ENCODE measurements at regions not wholly inside any gene's neighbourhood (a gene's known extent, or its start where the extent isn't known, plus 50 kb on each side); places are given as distances from the start of the nearest gene placed in this dataset.

DNA sequence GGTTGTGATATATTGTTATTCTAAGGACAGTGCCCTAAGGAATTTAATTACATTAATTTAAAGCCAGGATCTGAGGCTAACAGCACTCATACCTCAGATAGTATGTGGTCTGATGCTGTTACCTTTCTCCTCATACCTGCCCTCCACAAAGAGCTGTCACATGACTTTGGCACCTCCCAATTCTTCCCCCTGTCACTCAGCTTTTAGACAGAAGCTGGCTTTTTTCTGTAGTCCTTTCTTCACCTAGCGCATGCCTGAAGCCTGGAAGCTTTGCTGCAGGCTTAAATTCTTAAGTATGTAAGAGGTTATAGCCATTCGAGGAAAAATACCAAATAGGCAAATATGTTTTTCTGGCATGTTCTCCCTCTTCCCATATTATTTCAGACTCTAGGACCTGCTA is 61.0 kb upstream of the ADAMTS19 start:
- no peak for DNase-seq (ENCODE audit: low spot score)
- no peak for ATAC-seq

DNA sequence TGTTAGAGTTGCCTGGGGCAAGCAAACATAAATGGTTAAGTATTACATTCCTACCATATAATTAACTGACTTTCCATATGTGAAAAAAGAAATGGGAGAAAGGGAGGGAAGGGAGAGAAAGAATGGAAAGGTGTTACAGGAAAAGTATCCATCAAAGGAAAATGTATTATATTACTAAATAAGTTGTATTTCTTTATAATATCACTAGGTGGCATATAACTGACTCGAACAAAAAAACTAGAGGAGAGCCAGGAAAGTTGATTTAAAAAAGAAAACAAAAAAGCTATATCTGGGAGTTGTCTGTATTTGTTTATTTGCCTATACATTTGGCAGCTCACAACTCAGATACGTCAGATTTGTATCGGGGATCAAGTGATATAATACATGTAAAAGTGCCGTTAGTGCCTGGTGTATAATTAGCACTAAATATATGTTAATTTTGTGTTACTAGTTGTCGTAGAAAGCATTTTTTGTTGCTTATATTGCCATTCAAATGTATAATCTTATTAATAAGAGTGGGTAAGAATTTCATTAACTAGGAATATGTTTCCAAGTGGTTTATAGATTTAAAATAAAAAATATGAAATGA is 59.6 kb upstream of the ADAMTS19 start:
- no peak for ATAC-seq
- DNase-seq (ENCODE audit: low spot score), result no peak

DNA sequence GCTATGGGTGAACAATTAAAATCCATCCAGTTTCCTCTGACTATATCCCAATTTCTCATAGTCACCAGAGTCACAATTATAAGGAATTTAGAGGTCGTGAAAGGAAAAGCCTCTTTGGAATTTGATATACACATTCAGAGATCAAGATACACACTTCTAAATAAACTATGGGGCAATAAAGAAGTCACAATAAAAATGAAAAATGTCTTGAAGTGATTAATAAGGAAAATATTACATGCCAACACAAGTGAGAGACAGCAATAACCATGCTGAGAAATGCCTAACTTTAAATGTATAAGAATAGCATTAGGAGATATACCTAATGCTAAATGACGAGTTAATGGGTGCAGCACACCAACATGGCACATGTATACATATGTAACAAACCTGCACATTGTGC is 54.9 kb upstream of the ADAMTS19 start:
- ATAC-seq (no peak), DNase-seq (ENCODE audit: low spot score) (no peak)

DNA sequence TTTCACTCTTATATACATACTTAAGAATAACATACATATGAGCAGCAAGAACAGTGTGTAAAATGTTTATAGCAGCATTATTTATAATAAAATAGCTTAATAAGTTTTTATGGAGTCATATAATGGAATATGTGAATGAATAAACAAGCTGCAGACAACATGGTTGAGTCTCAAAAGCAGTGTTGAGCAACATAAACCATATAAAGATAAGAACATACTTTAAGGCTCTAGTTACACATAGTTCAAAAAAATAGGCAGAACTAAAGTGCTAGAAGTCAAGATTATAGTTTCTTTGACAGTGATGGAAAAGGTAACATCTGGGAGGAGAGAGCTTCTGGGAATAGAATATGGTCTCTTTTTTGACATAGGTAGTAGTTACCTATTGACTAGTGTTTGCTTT is 53.7 kb upstream of the ADAMTS19 start:
- ATAC-seq, result no peak

More for the DNA sequence above, 53.7 kb upstream of the ADAMTS19 start:
- no peak for DNase-seq (ENCODE audit: low spot score)
